Transverse colon (tissue), 4 donors: ENCODE measurements at regions not wholly inside any gene's neighbourhood (a gene's known extent, or its start where the extent isn't known, plus 50 kb on each side); places are given as distances from the start of the nearest gene placed in this dataset.

Source experiments
- DNase-seq: peaks from one replicate; pipeline ENCODE4 v3.0.0-alpha.2; 2019
- H3K27ac ChIP-seq, 4 donors: fragments of 200-600 bp; sonication (generic); 2 replicates each; pipeline ENCODE4 v1.5.1; 2016 to 2018; ENCODE audit warnings: inconsistent platforms in 4 of 4
- H3K27me3 ChIP-seq: fragments of 200-600 bp; sonication (generic); 2 replicates; pipeline ENCODE4 v1.5.1; 2017; ENCODE audit warnings: inconsistent platforms
- H3K36me3 ChIP-seq, 4 donors: fragments of 200-600 bp; sonication (generic); 2 replicates each; pipeline ENCODE4 v1.5.1; 2017 to 2019; ENCODE audit warnings: inconsistent platforms in 4 of 4
- H3K4me1 ChIP-seq, 4 donors: fragments of 200-600 bp; sonication (generic); 2 replicates each; pipeline ENCODE4 v1.5.1; 2017 to 2020; ENCODE audit warnings: inconsistent platforms in 4 of 4
- H3K4me3 ChIP-seq, 4 donors: fragments of 200-600 bp; sonication (generic); 1 replicate in 1 of 4; 2 replicates in 3 of 4; pipeline versions ENCODE4 v1.5.1 to v1.6.1; 2017 to 2019; ENCODE audit warnings: inconsistent platforms in 4 of 4
- H3K9me3 ChIP-seq, 2 donors: fragments of 200-600 bp; sonication (generic); 2 replicates each; pipeline ENCODE4 v1.5.1; 2017 to 2019; ENCODE audit warnings: inconsistent platforms in 2 of 2
- EP300 ChIP-seq: sonication (generic); formaldehyde crosslinking; IDR thresholded peaks from one replicate; pipeline ENCODE4 v1.6.1; 2017; ENCODE audit warnings: antibody characterized with exemption, low read depth
- POLR2A ChIP-seq: fragments of 450-650 bp; IDR thresholded peaks from one replicate; pipeline ENCODE4 v1.6.1; 2016; ENCODE audit warnings: antibody characterized with exemption, mild to moderate bottlenecking, moderate library complexity
- POLR2AphosphoS5 ChIP-seq, 3 donors: sonication (generic); formaldehyde crosslinking; IDR thresholded peaks; one replicate each; pipeline ENCODE4 v1.6.1; 2016; ENCODE audit warnings: antibody characterized with exemption in 3 of 3
- WGBS, 2 donors: methylation state at CpG; one replicate each; pipeline ENCODE4 v1.1.5; 2018; ENCODE audit warnings: low coverage in 1 of 2; 5-methylcytosine and 5-hydroxymethylcytosine counted together
- in situ Hi-C, 4 donors: fragments of 200-750 bp; cut with MboI; loops; one replicate each; pipeline versions ENCODE4 v1.15.0 to v1.15.1; 2017; ENCODE audit warnings: low sequenced_read_pairs in 3 of 4, low pct_ligation_motif_present in 1 of 4, low pct_unique_long_range_greater_than_20kb in 1 of 4
- intact Hi-C: fragments of 100-400 bp; cut with DNase I; formaldehyde crosslinking; loops from one replicate; pipeline ENCODE4 v1.15.1; 2023; ENCODE audit warnings: low total_unique reads
- TF ChIP-seq, protein P1 (sequence below), 5 experiments: fragments of 200-600 bp in 3 of 5; fragments of 450-650 bp in 2 of 5; sonication (generic) in 3 of 5; IDR thresholded peaks; 1 replicate in 2 of 5; 2 replicates in 3 of 5; pipeline ENCODE4 v1.5.1; 2016 to 2017; ENCODE audit warnings: antibody characterized with exemption in 5 of 5, inconsistent platforms in 3 of 5, mild to moderate bottlenecking in 2 of 5, moderate library complexity in 1 of 5

DNA sequence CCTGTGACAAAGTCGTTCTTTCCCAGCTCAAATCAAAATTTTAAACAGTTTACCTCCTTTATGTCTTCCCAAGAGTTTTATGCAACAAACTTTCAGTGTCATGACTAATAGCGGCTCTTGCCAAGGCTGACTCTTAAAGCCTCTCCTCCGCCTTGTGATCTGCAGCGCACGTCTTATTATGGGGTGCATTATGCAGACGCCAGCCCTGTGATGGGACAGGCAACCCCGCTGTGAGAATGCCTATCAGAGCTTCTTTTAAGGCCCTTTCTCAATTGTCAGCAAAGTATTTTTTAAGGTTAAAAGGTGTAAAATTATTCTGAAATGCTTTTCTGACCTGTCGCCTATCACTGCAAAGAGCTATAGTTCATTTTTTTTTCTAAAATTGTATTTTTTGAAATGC lies 152.8 kb downstream of the SOX1 start:
- no peaks in the 10 kb centered on the region for H3K4me1 ChIP-seq
- no peak overlapping the region for H3K4me3 ChIP-seq
- no peaks in the 10 kb centered on the region for H3K9me3 ChIP-seq
- WGBS, 2 donors = 62 to 78% methylated on average over 6 to 8 of the region's 8 CpGs
- no peak overlapping the region for H3K27ac ChIP-seq
- DNase-seq = no peak
- H3K36me3 ChIP-seq = no peaks in the 10 kb centered on the region
- peaks cover 11% of the 10 kb centered on the region for H3K27me3 ChIP-seq
- TF ChIP-seq POLR2AphosphoS5 (IDR thresholded peaks at IDR 0.05) (no peak), POLR2A (no peak), EP300 (no peak)
- TF ChIP-seq, protein P1, sequence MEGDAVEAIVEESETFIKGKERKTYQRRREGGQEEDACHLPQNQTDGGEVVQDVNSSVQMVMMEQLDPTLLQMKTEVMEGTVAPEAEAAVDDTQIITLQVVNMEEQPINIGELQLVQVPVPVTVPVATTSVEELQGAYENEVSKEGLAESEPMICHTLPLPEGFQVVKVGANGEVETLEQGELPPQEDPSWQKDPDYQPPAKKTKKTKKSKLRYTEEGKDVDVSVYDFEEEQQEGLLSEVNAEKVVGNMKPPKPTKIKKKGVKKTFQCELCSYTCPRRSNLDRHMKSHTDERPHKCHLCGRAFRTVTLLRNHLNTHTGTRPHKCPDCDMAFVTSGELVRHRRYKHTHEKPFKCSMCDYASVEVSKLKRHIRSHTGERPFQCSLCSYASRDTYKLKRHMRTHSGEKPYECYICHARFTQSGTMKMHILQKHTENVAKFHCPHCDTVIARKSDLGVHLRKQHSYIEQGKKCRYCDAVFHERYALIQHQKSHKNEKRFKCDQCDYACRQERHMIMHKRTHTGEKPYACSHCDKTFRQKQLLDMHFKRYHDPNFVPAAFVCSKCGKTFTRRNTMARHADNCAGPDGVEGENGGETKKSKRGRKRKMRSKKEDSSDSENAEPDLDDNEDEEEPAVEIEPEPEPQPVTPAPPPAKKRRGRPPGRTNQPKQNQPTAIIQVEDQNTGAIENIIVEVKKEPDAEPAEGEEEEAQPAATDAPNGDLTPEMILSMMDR (IDR thresholded peaks at IDR 0.05) = no peak
- intact Hi-C loops = no loop called here
- in situ Hi-C loops = no loop called here

DNA sequence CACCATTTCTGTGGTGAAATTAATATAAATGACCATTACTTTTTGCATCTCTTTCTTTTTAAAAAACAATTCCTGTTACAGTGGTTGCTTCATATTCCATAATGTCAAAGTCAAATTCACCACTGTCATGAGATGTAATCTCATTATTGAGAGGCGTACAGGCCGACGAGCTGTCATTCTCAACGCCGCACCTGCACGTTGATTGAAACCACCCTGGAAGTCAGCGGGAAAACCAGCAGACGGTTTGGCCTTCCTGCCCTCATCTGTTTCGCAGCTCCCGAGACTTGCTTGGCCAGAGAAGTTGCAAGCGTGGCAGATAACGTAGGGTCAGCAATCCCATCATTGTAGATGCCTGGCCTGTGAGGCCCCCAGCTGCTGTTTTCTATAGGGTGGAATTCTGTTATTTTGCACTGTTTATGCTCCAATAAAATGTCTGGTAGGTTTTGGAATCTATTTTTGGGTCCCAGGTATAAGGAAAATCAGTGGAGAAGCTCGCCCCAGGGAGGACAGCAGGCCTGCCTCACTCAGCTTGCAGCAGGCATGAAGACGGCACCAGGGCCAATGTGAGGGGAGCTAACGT lies 153.4 kb downstream of the SOX1 start:
- intact Hi-C loops = no loop called here
- Histone ChIP-seq H3K9me3 (no peaks in the 10 kb centered on the region), H3K4me1 (no peaks in the 10 kb centered on the region), H3K36me3 (no peaks in the 10 kb centered on the region), H3K27ac (no peak overlapping the region), H3K4me3 (no peak overlapping the region), H3K27me3 (peaks cover 11% of the 10 kb centered on the region)
- 60 to 91% methylated on average over 1 to 15 of the region's 15 CpGs for WGBS, 2 donors
- no peak for DNase-seq
- TF ChIP-seq, protein P1 (IDR thresholded peaks at IDR 0.05) = no peak
- TF ChIP-seq EP300 (no peak), POLR2AphosphoS5 (IDR thresholded peaks at IDR 0.05) (no peak), POLR2A (no peak)
- in situ Hi-C loops = no loop called here

DNA sequence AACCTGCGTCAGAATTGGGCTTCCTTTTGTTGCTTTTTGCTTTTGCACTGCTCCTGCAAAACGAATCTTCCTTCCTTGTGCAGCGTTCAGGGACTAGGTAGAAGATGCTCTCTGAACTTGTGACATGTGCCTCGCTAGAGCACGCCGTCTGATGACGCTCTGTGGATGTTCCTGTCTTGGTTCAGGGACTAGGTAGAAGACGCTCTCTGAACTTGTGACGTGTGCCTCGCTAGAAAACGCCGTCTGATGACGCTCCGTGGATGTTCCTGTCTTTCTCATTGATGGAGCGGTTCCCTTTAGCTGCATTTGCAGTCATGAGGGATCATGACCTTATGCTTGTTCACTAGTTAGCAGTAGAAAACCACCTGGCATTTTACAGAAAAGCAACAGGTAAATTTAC lies 154.0 kb downstream of the SOX1 start:
- H3K4me1 ChIP-seq = no peaks in the 10 kb centered on the region
- no peaks in the 10 kb centered on the region for H3K36me3 ChIP-seq
- in situ Hi-C loops = no loop called here
- peaks cover 11% of the 10 kb centered on the region for H3K27me3 ChIP-seq
- no peak overlapping the region for H3K27ac ChIP-seq
- intact Hi-C loops = no loop called here
- DNase-seq = no peak
- H3K9me3 ChIP-seq = no peaks in the 10 kb centered on the region
- 88% methylated on average over 15 of the region's 15 CpGs; no CpG with 5 or more reads in 1 of the 2 donors for WGBS, 2 donors
- TF ChIP-seq POLR2A (no peak), EP300 (no peak), POLR2AphosphoS5 (IDR thresholded peaks at IDR 0.05) (no peak)
- TF ChIP-seq, protein P1 (IDR thresholded peaks at IDR 0.05) = no peak
- no peak overlapping the region for H3K4me3 ChIP-seq

- H3K27me3 ChIP-seq = peaks cover 11% of the 10 kb centered on the region
- in situ Hi-C loops = no loop called here
- no peaks in the 10 kb centered on the region for H3K36me3 ChIP-seq
- no peaks in the 10 kb centered on the region for H3K4me1 ChIP-seq
- TF ChIP-seq POLR2AphosphoS5 (IDR thresholded peaks at IDR 0.05) = no peak
- TF ChIP-seq, protein P1 (IDR thresholded peaks at IDR 0.05) = no peak
- no peak for TF ChIP-seq EP300
- TF ChIP-seq POLR2A = no peak
- H3K27ac ChIP-seq = no peak overlapping the region
- H3K4me3 ChIP-seq = no peak overlapping the region
- H3K9me3 ChIP-seq = no peaks in the 10 kb centered on the region
- no peak for DNase-seq
- 89 to 100% methylated on average over 1 to 14 of the region's 14 CpGs for WGBS, 2 donors
- intact Hi-C loops = no loop called here
Observed at GRCh38 chr13:112222971-112223370, 153.2 kb upstream of the SPACA7 start.
